GM23338 (cell line): ENCODE measurements at regions not wholly inside any gene's neighbourhood (a gene's known extent, or its start where the extent isn't known, plus 50 kb on each side); places are given as distances from the start of the nearest gene placed in this dataset.

Source experiments
- CTCF ChIP-seq, 2 experiments: fragments of 200-600 bp in 1 of 2; sonication (generic) in 1 of 2; conservative IDR thresholded peaks; 2 replicates each; pipeline versions ENCODE4 v1.5.1 to v1.6.1; 2016 to 2017; ENCODE audit warnings: antibody characterized with exemption in 2 of 2, low read depth in 2 of 2, mild to moderate bottlenecking in 2 of 2, moderate library complexity in 1 of 2
- EZH2 ChIP-seq: fragments of 200-600 bp; sonication (generic); IDR thresholded peaks from one replicate; pipeline ENCODE4 v1.8.0; 2017; ENCODE audit warnings: antibody characterized with exemption, mild to moderate bottlenecking, low read depth; ENCODE audit not compliant: unreplicated experiment
- EZH2phosphoT487 ChIP-seq: fragments of 200-600 bp; sonication (generic); IDR thresholded peaks from one replicate; pipeline ENCODE4 v1.8.1; 2018; ENCODE audit warnings: antibody characterized with exemption; ENCODE audit not compliant: unreplicated experiment
- POLR2AphosphoS5 ChIP-seq: IDR thresholded peaks from 2 replicates; pipeline ENCODE4 v1.6.1; 2016; ENCODE audit warnings: antibody characterized with exemption, low read depth
- REST ChIP-seq: IDR thresholded peaks from one replicate; pipeline ENCODE4 v1.6.1; 2018; ENCODE audit warnings: antibody characterized with exemption; ENCODE audit not compliant: unreplicated experiment

DNA sequence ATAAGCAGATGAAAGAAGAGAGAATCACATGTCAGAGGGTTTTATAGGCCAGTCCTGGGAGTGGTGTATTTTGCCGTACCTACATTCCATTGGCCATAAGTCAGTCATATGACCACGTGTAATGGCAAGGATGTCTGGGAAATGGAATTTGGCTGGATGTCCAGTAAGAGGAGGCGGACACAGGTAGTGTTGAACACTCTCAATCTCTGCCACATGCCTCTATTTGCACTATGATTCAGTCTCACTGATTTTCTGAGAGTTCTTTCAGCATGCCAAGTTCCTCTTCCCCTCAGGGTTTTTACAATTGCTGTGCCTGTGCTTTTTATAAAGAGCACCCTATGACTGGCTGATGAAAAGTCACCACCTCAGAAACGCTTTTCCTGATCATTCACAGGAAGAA, 164.2 kb upstream of the GPR101 start:
- no peak for TF ChIP-seq CTCF (conservative IDR thresholded peaks at IDR 0.05; ENCODE audit: low read depth in 2 of 2)
- no peak for TF ChIP-seq EZH2
- no peak for TF ChIP-seq EZH2phosphoT487
- no peak for TF ChIP-seq REST
- no peak for TF ChIP-seq POLR2AphosphoS5
